Upper lobe of left lung (tissue), 4 donors: ENCODE measurements at regions not wholly inside any gene's neighbourhood (a gene's known extent, or its start where the extent isn't known, plus 50 kb on each side); places are given as distances from the start of the nearest gene placed in this dataset.

Experiments
- CTCF ChIP-seq, 6 experiments: fragments of 450-650 bp in 4 of 6; fragments of 200-600 bp in 2 of 6; sonication (generic) in 2 of 6; IDR thresholded peaks; one replicate each; pipeline ENCODE4 v1.5.1; 2016 to 2019; ENCODE audit warnings: antibody characterized with exemption in 6 of 6
- EP300 ChIP-seq, 4 donors: sonication (generic); formaldehyde crosslinking; IDR thresholded peaks; one replicate each; pipeline ENCODE4 v1.5.1; 2017; ENCODE audit warnings: antibody characterized with exemption in 4 of 4, control low read depth in 2 of 4
- POLR2AphosphoS5 ChIP-seq, 2 donors: sonication (generic); formaldehyde crosslinking; IDR thresholded peaks; one replicate each; pipeline ENCODE4 v1.5.1; 2017; ENCODE audit warnings: antibody characterized with exemption in 2 of 2

GRCh38 chr3:30549600-30549999 lies 56.8 kb upstream of the TGFBR2 start:
- no peak for TF ChIP-seq CTCF (IDR thresholded peaks at IDR 0.05)
- TF ChIP-seq POLR2AphosphoS5 (IDR thresholded peaks at IDR 0.05), result peak in 1 of 2 donors; percentile 22
- TF ChIP-seq EP300 (IDR thresholded peaks at IDR 0.05), result peak in 1 of 4 donors; percentile 36
